Activated T-helper 1 cell treated with anti-CD3 and anti-CD28 coated beads, Interleukin-12 subunit alpha, Interleukin-12 subunit beta, Interleukin-2, Interleukin-4 antibody, amounts not matched to agents 30 ng/mL and 10 ng/mL and 1 ng/mL, durations not matched to agents 14 hours and 24 hours and 36 hours (primary cell): ENCODE measurements at regions not wholly inside any gene's neighbourhood (a gene's known extent, or its start where the extent isn't known, plus 50 kb on each side); places are given as distances from the start of the nearest gene placed in this dataset.
"Not testable (repeated sequence)": the region's sequence is repeated elsewhere in the genome, so short reads cannot be mapped to it uniquely, and the experiment has no call there.

Source experiments
- DNase-seq: peaks from one replicate; pipeline ENCODE4 v3.0.0; 2021; ENCODE audit warnings: low spot score
- H3K27ac Mint-ChIP-seq: one replicate; pipeline ENCODE4 v1.8.0; 2021; ENCODE audit warnings: mild to moderate bottlenecking, mixed read lengths
- H3K27me3 Mint-ChIP-seq: one replicate; pipeline ENCODE4 v1.8.0; 2022; ENCODE audit warnings: mild to moderate bottlenecking, moderate library complexity, mixed read lengths; ENCODE audit not compliant: insufficient read depth
- H3K36me3 Mint-ChIP-seq: one replicate; pipeline ENCODE4 v1.8.0; 2021; ENCODE audit warnings: low read depth, mixed read lengths
- H3K4me1 Mint-ChIP-seq: one replicate; pipeline ENCODE4 v1.8.0; 2021; ENCODE audit warnings: low read depth, mixed read lengths
- H3K4me3 Mint-ChIP-seq: one replicate; pipeline ENCODE4 v1.8.0; 2021; ENCODE audit warnings: mild to moderate bottlenecking, moderate library complexity, mixed read lengths
- H3K9me3 Mint-ChIP-seq: one replicate; pipeline ENCODE4 v1.8.0; 2021; ENCODE audit warnings: mixed read lengths
- intact Hi-C: fragments of 100-400 bp; cut with micrococcal nuclease; formaldehyde crosslinking; loops from one replicate; pipeline ENCODE4 v1.15.1; 2024

- Mint-ChIP-seq H3K36me3 (no peaks in the 10 kb centered on the region), H3K9me3 (peaks cover 29% of the 10 kb centered on the region), H3K4me1 (no peaks in the 10 kb centered on the region), H3K27ac (no peak overlapping the region), H3K27me3 (no peaks in the 10 kb centered on the region), H3K4me3 (no peak overlapping the region)
- no peak for DNase-seq
- intact Hi-C loops, result no loop called here
Observed at GRCh38 chr19:28117143-28117542, 1095.8 kb downstream of the UQCRFS1 start.

GRCh38 chr19:28116379-28116778 lies 1096.6 kb downstream of the UQCRFS1 start:
- intact Hi-C loops, H3K27me3 Mint-ChIP-seq, H3K4me3 Mint-ChIP-seq, H3K27ac Mint-ChIP-seq, H3K4me1 Mint-ChIP-seq, DNase-seq, H3K36me3 Mint-ChIP-seq: not testable (repeated sequence)
- H3K9me3 Mint-ChIP-seq, result peaks cover 29% of the 10 kb centered on the region

DNA sequence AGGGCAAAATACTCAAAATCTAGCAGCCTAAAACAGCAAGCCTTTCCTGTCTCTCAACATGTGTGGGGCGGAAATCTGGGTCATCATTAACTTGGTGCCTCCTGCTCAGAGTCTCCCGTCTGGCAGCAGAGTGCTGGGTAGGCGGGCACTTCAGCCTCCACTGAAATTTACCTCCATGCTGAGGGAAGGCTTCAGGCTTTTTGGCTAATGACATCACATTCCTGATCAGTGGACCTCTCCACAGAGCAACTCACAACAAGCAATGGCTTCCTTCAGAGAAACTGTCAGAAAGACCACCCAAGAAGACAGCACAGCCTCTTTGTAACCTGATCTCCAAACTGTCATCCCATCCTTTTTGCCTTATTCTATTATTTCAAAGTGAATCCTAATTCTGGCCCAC lies 1109.0 kb downstream of the UQCRFS1 start:
- Mint-ChIP-seq H3K9me3 (no peaks in the 10 kb centered on the region), H3K4me3 (no peak overlapping the region), H3K36me3 (no peaks in the 10 kb centered on the region), H3K27ac (no peak overlapping the region), H3K4me1 (no peaks in the 10 kb centered on the region), H3K27me3 (no peaks in the 10 kb centered on the region)
- intact Hi-C loops, result no loop called here
- no peak for DNase-seq

GRCh38 chr19:28084659-28085157 lies 1128.2 kb downstream of the UQCRFS1 start:
- H3K27ac Mint-ChIP-seq, intact Hi-C loops, H3K27me3 Mint-ChIP-seq, H3K9me3 Mint-ChIP-seq, DNase-seq, H3K36me3 Mint-ChIP-seq, H3K4me3 Mint-ChIP-seq, H3K4me1 Mint-ChIP-seq: not testable (repeated sequence)

DNA sequence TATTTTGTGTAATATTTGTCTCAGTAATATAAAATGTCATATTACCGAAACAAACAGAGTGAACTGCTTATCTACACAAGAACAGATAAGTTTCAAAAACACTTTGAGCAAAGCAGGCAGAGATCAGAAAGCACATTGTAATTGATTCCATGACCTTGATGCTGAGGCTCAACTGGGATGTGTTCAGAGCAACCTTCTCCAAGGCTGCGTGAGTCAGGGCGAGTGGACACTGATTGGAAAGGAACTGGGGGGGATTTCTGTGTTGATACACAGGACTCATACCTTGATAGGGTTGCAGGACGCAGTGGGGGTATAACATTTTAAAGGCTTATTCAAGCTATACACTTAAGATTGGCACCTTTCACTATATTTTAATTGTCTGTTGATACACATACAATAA lies 1136.3 kb downstream of the UQCRFS1 start:
- no peaks in the 10 kb centered on the region for H3K36me3 Mint-ChIP-seq
- H3K4me3 Mint-ChIP-seq, result no peak overlapping the region
- no peak overlapping the region for H3K27ac Mint-ChIP-seq
- no peaks in the 10 kb centered on the region for H3K4me1 Mint-ChIP-seq
- DNase-seq, result no peak
- H3K9me3 Mint-ChIP-seq, result no peaks in the 10 kb centered on the region
- intact Hi-C loops, result no loop called here
- H3K27me3 Mint-ChIP-seq, result no peaks in the 10 kb centered on the region

DNA sequence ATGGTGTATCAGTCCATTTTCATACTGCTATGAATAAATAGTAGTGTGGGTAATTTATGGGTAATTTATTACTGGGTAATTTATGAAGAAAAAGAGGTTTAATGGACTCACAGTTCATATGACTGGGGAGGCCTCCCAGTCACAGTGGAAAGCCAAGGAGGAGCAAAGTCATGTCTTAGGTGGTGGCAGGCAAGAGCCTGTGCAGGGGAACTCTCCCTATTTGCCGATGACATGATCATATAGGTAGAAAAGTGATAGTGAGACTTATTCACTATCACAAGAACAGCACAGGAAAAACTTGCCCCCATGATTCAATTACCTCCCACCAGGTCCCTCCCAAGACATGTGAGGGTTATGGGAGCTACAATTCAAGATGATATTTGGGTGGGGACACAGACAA lies 1137.7 kb downstream of the UQCRFS1 start:
- H3K27ac Mint-ChIP-seq, result no peak overlapping the region
- H3K27me3 Mint-ChIP-seq, result no peaks in the 10 kb centered on the region
- H3K4me3 Mint-ChIP-seq, result no peak overlapping the region
- DNase-seq, result no peak
- H3K9me3 Mint-ChIP-seq, result no peaks in the 10 kb centered on the region
- intact Hi-C loops, result no loop called here
- H3K36me3 Mint-ChIP-seq, result no peaks in the 10 kb centered on the region
- H3K4me1 Mint-ChIP-seq, result no peaks in the 10 kb centered on the region

DNA sequence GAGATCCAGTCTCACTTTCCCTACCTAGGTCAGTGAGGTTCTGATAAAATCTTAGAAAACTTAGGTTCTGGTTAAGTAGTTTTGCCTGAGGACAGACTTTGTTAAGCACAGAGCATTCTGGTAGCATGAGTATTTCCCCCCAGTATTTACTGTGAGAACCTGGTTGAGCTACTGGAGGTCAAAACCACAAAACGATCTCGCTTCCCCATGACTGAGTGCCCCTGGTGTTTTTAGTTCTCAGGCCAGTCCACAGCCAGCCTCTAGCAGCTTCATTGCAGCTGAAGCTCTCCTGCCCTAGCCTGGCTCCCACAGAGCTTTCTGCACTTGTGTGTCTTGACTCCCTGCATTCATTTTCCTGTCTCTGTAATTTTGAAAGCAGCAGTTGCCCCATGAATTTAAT lies 1138.2 kb downstream of the UQCRFS1 start:
- Mint-ChIP-seq H3K36me3 (no peaks in the 10 kb centered on the region), H3K4me3 (no peak overlapping the region), H3K4me1 (no peaks in the 10 kb centered on the region), H3K27ac (no peak overlapping the region), H3K9me3 (no peaks in the 10 kb centered on the region), H3K27me3 (no peaks in the 10 kb centered on the region)
- no peak for DNase-seq
- intact Hi-C loops, result no loop called here

GRCh38 chr19:28067882-28068281 lies 1145.1 kb downstream of the UQCRFS1 start:
- no peak overlapping the region for H3K27ac Mint-ChIP-seq
- peaks cover 5% of the 10 kb centered on the region for H3K9me3 Mint-ChIP-seq
- H3K27me3 Mint-ChIP-seq, result no peaks in the 10 kb centered on the region
- H3K36me3 Mint-ChIP-seq, result no peaks in the 10 kb centered on the region
- DNase-seq, result no peak
- intact Hi-C loops, result no loop called here
- no peaks in the 10 kb centered on the region for H3K4me1 Mint-ChIP-seq
- H3K4me3 Mint-ChIP-seq, result no peak overlapping the region

DNA sequence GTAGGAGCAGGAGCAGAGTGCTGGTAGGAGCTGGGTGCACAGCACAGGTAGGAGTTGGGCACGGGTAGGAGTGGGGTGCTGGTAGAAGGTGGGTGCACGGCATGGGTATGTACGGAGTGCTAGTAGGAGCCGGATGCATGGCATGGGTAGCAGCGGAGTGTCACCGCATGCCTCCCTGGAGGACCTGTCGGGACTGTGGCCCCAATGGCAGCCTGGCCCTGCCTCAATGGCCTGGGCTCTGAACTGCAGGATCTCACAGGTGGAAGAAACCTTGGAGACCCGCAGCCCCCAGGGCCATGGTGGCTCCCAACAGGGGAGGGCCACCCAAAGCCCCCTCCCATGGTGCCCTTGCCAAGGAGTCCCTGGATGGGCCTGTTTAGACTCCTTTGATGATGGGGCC lies 1146.0 kb downstream of the UQCRFS1 start:
- Mint-ChIP-seq H3K36me3 (no peaks in the 10 kb centered on the region), H3K9me3 (peaks cover 5% of the 10 kb centered on the region), H3K4me1 (no peaks in the 10 kb centered on the region), H3K27me3 (no peaks in the 10 kb centered on the region), H3K4me3 (no peak overlapping the region), H3K27ac (no peak overlapping the region)
- intact Hi-C loops, result no loop called here
- DNase-seq, result no peak

GRCh38 chr19:28066161-28066560 lies 1146.8 kb downstream of the UQCRFS1 start:
- H3K4me3 Mint-ChIP-seq, result no peak overlapping the region
- intact Hi-C loops, result no loop called here
- H3K9me3 Mint-ChIP-seq, result peaks cover 5% of the 10 kb centered on the region
- H3K27ac Mint-ChIP-seq, result no peak overlapping the region
- DNase-seq, result no peak
- H3K4me1 Mint-ChIP-seq, result no peaks in the 10 kb centered on the region
- H3K27me3 Mint-ChIP-seq, result no peaks in the 10 kb centered on the region
- no peaks in the 10 kb centered on the region for H3K36me3 Mint-ChIP-seq

GRCh38 chr19:28065026-28065425 lies 1147.9 kb downstream of the UQCRFS1 start:
- intact Hi-C loops, result no loop called here

DNA sequence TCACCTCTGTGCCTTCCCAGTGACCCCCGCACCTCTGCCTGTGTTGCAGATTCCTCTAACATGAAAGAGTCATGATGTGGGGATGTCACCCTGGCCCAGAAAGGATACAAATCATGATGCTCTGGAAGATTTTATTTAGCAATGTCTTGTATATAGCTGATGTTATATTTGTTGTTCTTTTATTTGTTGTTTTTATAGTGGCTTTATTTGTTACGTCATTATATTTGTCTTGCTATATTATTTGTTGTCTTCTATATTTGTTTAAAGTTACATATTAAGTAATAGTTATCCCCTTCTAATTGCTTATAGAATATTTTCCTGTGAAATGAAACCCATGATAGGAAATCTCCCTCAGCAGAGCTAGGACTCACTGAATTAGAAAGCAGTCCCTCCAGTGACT lies 1149.2 kb downstream of the UQCRFS1 start:
- H3K36me3 Mint-ChIP-seq, result no peaks in the 10 kb centered on the region
- no peaks in the 10 kb centered on the region for H3K4me1 Mint-ChIP-seq
- no peak for DNase-seq
- H3K27me3 Mint-ChIP-seq, result no peaks in the 10 kb centered on the region
- intact Hi-C loops, result no loop called here
- no peak overlapping the region for H3K27ac Mint-ChIP-seq
- no peak overlapping the region for H3K4me3 Mint-ChIP-seq
- peaks cover 5% of the 10 kb centered on the region for H3K9me3 Mint-ChIP-seq

More at GRCh38 chr19:28065026-28065425, 1147.9 kb downstream of the UQCRFS1 start:
- H3K36me3 Mint-ChIP-seq, result no peaks in the 10 kb centered on the region
- H3K9me3 Mint-ChIP-seq, result peaks cover 5% of the 10 kb centered on the region
- no peak overlapping the region for H3K4me3 Mint-ChIP-seq
- no peaks in the 10 kb centered on the region for H3K4me1 Mint-ChIP-seq
- H3K27ac Mint-ChIP-seq, result no peak overlapping the region
- H3K27me3 Mint-ChIP-seq, result no peaks in the 10 kb centered on the region
- DNase-seq, result no peak

- H3K4me3 Mint-ChIP-seq, result no peak overlapping the region
- no peak for DNase-seq
- H3K4me1 Mint-ChIP-seq, result no peaks in the 10 kb centered on the region
- intact Hi-C loops, result no loop called here
- peaks cover 6% of the 10 kb centered on the region for H3K9me3 Mint-ChIP-seq
- no peaks in the 10 kb centered on the region for H3K36me3 Mint-ChIP-seq
- no peak overlapping the region for H3K27ac Mint-ChIP-seq
- H3K27me3 Mint-ChIP-seq, result peaks cover 1% of the 10 kb centered on the region
Observed at GRCh38 chr19:28061111-28061510, 1151.8 kb downstream of the UQCRFS1 start.

DNA sequence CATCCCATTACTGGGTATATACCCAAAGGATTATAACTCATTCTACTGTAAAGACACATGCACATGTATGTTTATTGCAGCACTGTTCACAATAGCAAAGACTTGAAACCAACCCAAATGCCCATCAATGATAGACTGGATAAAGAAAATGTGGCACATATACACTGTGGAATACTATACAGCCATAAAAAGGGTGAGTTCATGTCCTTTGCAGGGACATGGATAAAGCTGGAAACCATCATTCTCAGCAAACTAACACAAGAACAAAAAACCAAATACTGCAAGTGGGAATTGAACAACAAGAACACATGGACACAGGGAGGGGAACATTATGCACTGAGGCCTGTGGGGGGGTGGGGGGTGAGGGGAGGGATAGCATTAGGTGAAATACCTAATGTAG lies 1155.9 kb downstream of the UQCRFS1 start:
- intact Hi-C loops, H3K27ac Mint-ChIP-seq, H3K36me3 Mint-ChIP-seq, DNase-seq, H3K4me1 Mint-ChIP-seq, H3K4me3 Mint-ChIP-seq, H3K27me3 Mint-ChIP-seq: not testable (repeated sequence)
- H3K9me3 Mint-ChIP-seq, result peaks cover 19% of the 10 kb centered on the region
